RWPE2 (cell line): ENCODE measurements at regions not wholly inside any gene's neighbourhood (a gene's known extent, or its start where the extent isn't known, plus 50 kb on each side); places are given as distances from the start of the nearest gene placed in this dataset.

Experiments used
- ATAC-seq: fragments of 200-7000 bp; cut with Tn5 transposase; 3 replicates; pipeline ENCODE4 v1.9.1; 2021; ENCODE audit warnings: low read depth
- DNase-seq: peaks from one replicate; pipeline ENCODE4 v3.0.0-alpha.2; 2020; ENCODE audit warnings: low spot score
- H3K27ac ChIP-seq: fragments of 450-650 bp; 2 replicates; pipeline ENCODE4 v1.5.1; 2017; ENCODE audit warnings: mild to moderate bottlenecking; ENCODE audit not compliant: poor library complexity, severe bottlenecking
- H3K27me3 ChIP-seq: fragments of 250-450 bp; sonication (Bioruptor Pico); 2 replicates; pipeline ENCODE4 v1.5.1; 2021; ENCODE audit warnings: mild to moderate bottlenecking, moderate library complexity; ENCODE audit not compliant: insufficient read depth, poor library complexity, severe bottlenecking
- H3K36me3 ChIP-seq: fragments of 250-450 bp; sonication (Bioruptor Pico); 2 replicates; pipeline ENCODE4 v1.5.1; 2020; ENCODE audit warnings: low read depth, mild to moderate bottlenecking, moderate library complexity
- H3K4me1 ChIP-seq: fragments of 250-450 bp; sonication (Bioruptor Pico); 2 replicates; pipeline ENCODE4 v1.5.1; 2021; ENCODE audit warnings: mild to moderate bottlenecking, moderate library complexity; ENCODE audit not compliant: insufficient read depth, poor library complexity, severe bottlenecking
- H3K4me3 ChIP-seq: fragments of 250-450 bp; sonication (Bioruptor Pico); 2 replicates; pipeline ENCODE4 v1.5.1; 2021; ENCODE audit warnings: mild to moderate bottlenecking, moderate library complexity; ENCODE audit not compliant: severe bottlenecking
- H3K9me3 ChIP-seq: fragments of 250-450 bp; sonication (Bioruptor Pico); 2 replicates; pipeline ENCODE4 v1.5.1; 2021; ENCODE audit warnings: mild to moderate bottlenecking, moderate library complexity; ENCODE audit not compliant: severe bottlenecking
- CTCF ChIP-seq: fragments of 450-650 bp; IDR thresholded peaks from one replicate; pipeline ENCODE4 v1.5.1; 2017; ENCODE audit warnings: mild to moderate bottlenecking, moderate library complexity; ENCODE audit not compliant: poor library complexity, severe bottlenecking

DNA sequence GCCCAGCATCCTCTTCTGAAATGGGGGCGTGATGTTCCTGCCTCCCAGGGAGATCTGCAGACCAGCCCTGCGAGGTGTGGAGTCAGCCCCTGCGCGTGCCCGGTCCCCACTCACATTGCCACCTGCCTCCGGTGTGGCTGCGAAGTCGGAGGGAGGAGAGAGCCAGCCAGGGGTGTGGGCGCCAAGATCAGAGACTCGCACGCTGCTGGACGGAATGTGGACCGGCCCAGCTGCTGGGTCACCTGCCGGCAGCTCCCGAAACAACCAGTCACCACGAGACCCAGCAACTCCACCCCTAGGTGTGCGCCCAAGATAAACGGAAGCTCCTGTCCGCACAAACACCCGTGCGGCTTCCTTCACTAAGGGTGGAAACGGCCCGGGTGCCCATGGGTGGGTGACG is 51.1 kb upstream of the EGFL7 start:
- Histone ChIP-seq H3K27me3 (no peaks in the 10 kb centered on the region), H3K27ac (no peak overlapping the region), H3K9me3 (no peaks in the 10 kb centered on the region), H3K36me3 (no peaks in the 10 kb centered on the region), H3K4me1 (no peaks in the 10 kb centered on the region), H3K4me3 (no peak overlapping the region)
- ATAC-seq (no peak), DNase-seq (no peak)
- no peak for TF ChIP-seq CTCF

DNA sequence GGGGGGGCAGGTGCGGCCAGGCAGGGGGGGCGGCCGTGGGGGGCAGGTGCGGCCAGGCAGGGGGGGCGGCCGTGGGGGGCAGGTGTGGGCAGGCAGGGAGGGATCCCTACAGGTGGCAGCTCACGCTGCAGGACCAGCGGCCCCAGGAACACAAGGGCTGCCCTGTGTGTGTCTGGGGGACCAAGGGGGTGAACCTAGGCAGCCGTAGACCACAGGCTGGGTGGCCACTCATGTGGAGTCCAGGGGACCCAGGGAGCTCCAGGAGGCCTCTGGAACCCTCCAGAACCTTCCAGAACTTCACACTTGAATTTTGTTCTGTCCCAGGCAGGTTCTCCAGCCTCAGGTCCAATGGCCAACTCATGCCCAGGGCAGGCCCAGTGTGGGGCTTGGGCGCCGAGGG is 51.6 kb upstream of the EGFL7 start:
- DNase-seq: no peak
- Histone ChIP-seq H3K9me3 (no peaks in the 10 kb centered on the region), H3K4me1 (no peaks in the 10 kb centered on the region), H3K4me3 (no peak overlapping the region), H3K27me3 (no peaks in the 10 kb centered on the region), H3K36me3 (no peaks in the 10 kb centered on the region), H3K27ac (no peak overlapping the region)
- no peak for TF ChIP-seq CTCF
- no peak for ATAC-seq

- Histone ChIP-seq H3K4me1 (no peaks in the 10 kb centered on the region), H3K36me3 (no peaks in the 10 kb centered on the region), H3K9me3 (no peaks in the 10 kb centered on the region), H3K27me3 (no peaks in the 10 kb centered on the region), H3K27ac (no peak overlapping the region), H3K4me3 (no peak overlapping the region)
- ATAC-seq: no peak
- TF ChIP-seq CTCF: no peak
- no peak for DNase-seq
Observed at GRCh38 chr9:136610426-136610825, 52.3 kb upstream of the EGFL7 start.

DNA sequence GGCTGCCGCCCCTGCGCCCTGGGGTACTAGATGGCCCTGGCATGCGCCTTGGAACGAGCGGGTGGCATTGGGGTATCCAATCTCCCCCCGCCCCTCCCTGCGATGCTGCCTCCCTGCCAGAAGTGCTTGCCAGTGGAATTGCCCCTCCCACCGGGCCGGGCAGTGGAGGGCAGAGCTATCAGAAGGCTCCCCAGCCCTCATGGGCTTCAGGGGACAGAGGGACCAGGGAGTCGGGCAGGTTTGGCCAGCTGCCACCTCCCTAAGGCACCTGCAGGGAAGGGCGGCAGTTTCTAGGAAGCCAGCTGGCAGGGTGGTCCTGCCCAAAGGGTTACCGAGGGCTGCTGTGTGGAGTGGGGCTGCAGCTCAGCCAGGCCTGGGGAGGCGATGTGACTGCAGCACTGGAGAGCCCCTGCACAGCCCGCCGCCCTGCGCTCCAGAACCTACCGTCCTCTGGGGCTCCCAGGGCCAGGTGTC is 52.8 kb upstream of the EGFL7 start:
- no peaks in the 10 kb centered on the region for H3K36me3 ChIP-seq
- H3K4me1 ChIP-seq: no peaks in the 10 kb centered on the region
- no peaks in the 10 kb centered on the region for H3K27me3 ChIP-seq
- H3K27ac ChIP-seq: no peak overlapping the region
- no peak for TF ChIP-seq CTCF
- ATAC-seq (0 out of 3 replicates have a peak, but pooled peaks have one; percentile 24), DNase-seq (no peak)
- H3K9me3 ChIP-seq: no peaks in the 10 kb centered on the region
- no peak overlapping the region for H3K4me3 ChIP-seq

DNA sequence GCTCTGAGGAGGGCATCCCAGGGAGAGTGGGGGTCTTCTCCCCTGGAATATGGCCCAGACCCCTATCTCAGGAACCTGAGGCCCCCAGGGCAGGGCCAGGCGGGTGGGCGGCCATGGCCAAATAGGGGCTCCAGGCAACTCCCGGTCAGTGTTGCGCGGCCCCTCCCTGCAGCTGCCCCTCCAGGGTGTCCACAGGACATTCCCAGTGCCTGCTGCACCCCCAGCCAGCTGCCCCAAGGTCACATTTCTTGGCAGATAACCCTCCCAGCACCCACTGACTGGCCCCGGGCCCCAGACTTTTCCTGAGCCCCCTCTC is 53.6 kb upstream of the EGFL7 start:
- Histone ChIP-seq H3K4me1 (no peaks in the 10 kb centered on the region), H3K27me3 (no peaks in the 10 kb centered on the region), H3K9me3 (no peaks in the 10 kb centered on the region), H3K27ac (no peak overlapping the region), H3K4me3 (no peak overlapping the region), H3K36me3 (no peaks in the 10 kb centered on the region)
- no peak for ATAC-seq
- no peak for DNase-seq
- no peak for TF ChIP-seq CTCF
